ENCODE measurements at regions not wholly inside any gene's neighbourhood (a gene's known extent, or its start where the extent isn't known, plus 50 kb on each side); places are given as distances from the start of the nearest gene placed in this dataset.

- TF ChIP-seq CTCF (IDR thresholded peaks at IDR 0.05) (no peak), POLR2AphosphoS5 (IDR thresholded peaks at IDR 0.05) (no peak)
Measured at GRCh38 chr14:59137256-59137655, 51.2 kb upstream of the DAAM1 start.
